Endodermal cell (in vitro differentiated cells): ENCODE measurements at regions not wholly inside any gene's neighbourhood (a gene's known extent, or its start where the extent isn't known, plus 50 kb on each side); places are given as distances from the start of the nearest gene placed in this dataset.

Experiments used
- DNase-seq: peaks from one replicate; pipeline ENCODE4 v3.0.0-alpha.2; 2017
- H3K27ac ChIP-seq: 2 replicates; pipeline ENCODE4 v1.5.1; 2013; ENCODE audit warnings: mild to moderate bottlenecking, low read depth, low read length, moderate library complexity
- H3K27me3 ChIP-seq: 2 replicates; pipeline ENCODE4 v1.6.1; 2013; ENCODE audit warnings: mild to moderate bottlenecking, low read length, moderate library complexity; ENCODE audit not compliant: insufficient read depth, control insufficient read depth, poor library complexity, severe bottlenecking
- H3K36me3 ChIP-seq: 2 replicates; pipeline ENCODE4 v1.7.0; 2013; ENCODE audit warnings: mild to moderate bottlenecking, low read length, moderate library complexity; ENCODE audit not compliant: control insufficient read depth, insufficient read depth
- H3K4me1 ChIP-seq: one replicate; pipeline ENCODE4 v1.7.0; 2013; ENCODE audit warnings: low read length; ENCODE audit not compliant: control insufficient read depth, insufficient read depth
- H3K4me3 ChIP-seq: 2 replicates; pipeline ENCODE4 v1.5.1; 2013; ENCODE audit warnings: mild to moderate bottlenecking, low read length, moderate library complexity
- H3K9ac ChIP-seq: 2 replicates; pipeline ENCODE4 v1.6.1; 2013; ENCODE audit warnings: mild to moderate bottlenecking, low read length, moderate library complexity; ENCODE audit not compliant: poor library complexity, severe bottlenecking; ENCODE audit errors: extremely low read depth
- H3K9me3 ChIP-seq: 2 replicates; pipeline ENCODE4 v1.6.1; 2013; ENCODE audit warnings: mild to moderate bottlenecking, low read length, moderate library complexity; ENCODE audit not compliant: control insufficient read depth
- H3K27ac Mint-ChIP-seq: 2 replicates; pipeline ENCODE4 v1.8.0; 2020; ENCODE audit warnings: mixed read lengths
- H3K27me3 Mint-ChIP-seq: 2 replicates; pipeline ENCODE4 v1.8.0; 2021; ENCODE audit warnings: mild to moderate bottlenecking, mixed read lengths; ENCODE audit not compliant: insufficient read depth
- H3K36me3 Mint-ChIP-seq: 2 replicates; pipeline ENCODE4 v1.8.0; 2020; ENCODE audit warnings: low read depth, mixed read lengths
- H3K4me1 Mint-ChIP-seq: 2 replicates; pipeline ENCODE4 v1.8.0; 2020; ENCODE audit warnings: mixed read lengths
- H3K4me3 Mint-ChIP-seq: 2 replicates; pipeline ENCODE4 v1.8.0; 2020; ENCODE audit warnings: mild to moderate bottlenecking, moderate library complexity, mixed read lengths
- H3K9me3 Mint-ChIP-seq: 2 replicates; pipeline ENCODE4 v1.8.0; 2020; ENCODE audit warnings: mild to moderate bottlenecking, mixed read lengths
- CTCF ChIP-seq: fragments of 200-600 bp; sonication (generic); conservative IDR thresholded peaks from 2 replicates; pipeline ENCODE4 v1.5.0; 2021; ENCODE audit warnings: antibody characterized with exemption, mild to moderate bottlenecking
- WGBS, 2 experiments: methylation state at CpG; one replicate each; pipeline versions ENCODE4 v1.1.5 to v1.1.7; 2013; ENCODE audit warnings: missing lambda C conversion rate in 2 of 2, mixed read lengths in 1 of 2; ENCODE audit not compliant: insufficient coverage in 1 of 2, insufficient read length in 1 of 2; 5-methylcytosine and 5-hydroxymethylcytosine counted together

- H3K4me3 Mint-ChIP-seq: no peak overlapping the region
- peaks cover 10% of the 10 kb centered on the region for H3K9me3 Mint-ChIP-seq
- Histone ChIP-seq H3K4me3 (no peak overlapping the region), H3K27me3 (peaks cover 72% of the 10 kb centered on the region), H3K9me3 (peaks cover 48% of the 10 kb centered on the region), H3K4me1 (peaks cover 11% of the 10 kb centered on the region), H3K9ac (no peak overlapping the region), H3K27ac (no peak overlapping the region), H3K36me3 (no peaks in the 10 kb centered on the region)
- TF ChIP-seq CTCF: no peak
- no peak overlapping the region for H3K27ac Mint-ChIP-seq
- no peaks in the 10 kb centered on the region for H3K36me3 Mint-ChIP-seq
- H3K4me1 Mint-ChIP-seq: peaks cover 24% of the 10 kb centered on the region
- H3K27me3 Mint-ChIP-seq: peaks cover 82% of the 10 kb centered on the region
- DNase-seq: no peak
- whole genome bisulfite sequencing, 2 experiments: 63 to 64% methylated on average over 6 of the region's 6 CpGs
Observed at GRCh38 chr13:46486270-46486669, 66.7 kb upstream of the LRCH1 start.

- Histone ChIP-seq H3K27me3 (peaks cover 69% of the 10 kb centered on the region), H3K9ac (no peak overlapping the region), H3K9me3 (peaks cover 48% of the 10 kb centered on the region), H3K4me3 (no peak overlapping the region), H3K27ac (no peak overlapping the region), H3K36me3 (no peaks in the 10 kb centered on the region), H3K4me1 (peaks cover 4% of the 10 kb centered on the region)
- Mint-ChIP-seq H3K4me1 (peaks cover 10% of the 10 kb centered on the region), H3K4me3 (no peak overlapping the region), H3K27me3 (peaks cover 85% of the 10 kb centered on the region), H3K36me3 (no peaks in the 10 kb centered on the region), H3K27ac (no peak overlapping the region), H3K9me3 (peaks cover 10% of the 10 kb centered on the region)
- 71 to 86% methylated on average over 1 to 3 of the region's 3 CpGs for WGBS, 2 experiments
- DNase-seq: no peak
- TF ChIP-seq CTCF: no peak
Observed at GRCh38 chr13:46484561-46484960, 68.4 kb upstream of the LRCH1 start.

DNA sequence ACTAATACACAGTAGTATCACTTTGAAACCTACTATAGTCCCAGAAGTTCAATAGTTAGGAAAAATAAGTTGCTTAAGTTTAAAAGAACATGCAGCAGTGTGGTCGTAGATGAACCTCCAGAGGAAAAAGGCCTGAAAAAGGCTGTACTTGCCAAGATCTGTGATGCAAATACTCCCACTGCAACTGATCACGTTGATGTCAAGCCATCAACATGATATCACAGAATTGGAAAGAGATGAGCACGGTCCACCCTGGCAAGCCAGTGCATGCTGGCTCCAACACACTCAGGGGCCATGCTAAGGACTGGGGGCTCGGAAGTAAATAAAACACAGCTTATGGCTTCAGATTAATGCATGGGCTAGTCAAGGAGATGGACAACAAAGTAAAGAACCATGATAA lies 71.8 kb upstream of the LRCH1 start:
- TF ChIP-seq CTCF: no peak
- WGBS, 2 experiments: 67 to 72% methylated on average over 3 to 4 of the region's 4 CpGs
- H3K4me3 Mint-ChIP-seq: no peak overlapping the region

More for the DNA sequence above, 71.8 kb upstream of the LRCH1 start:
- H3K27ac ChIP-seq: no peak overlapping the region
- peaks cover 1% of the 10 kb centered on the region for H3K9me3 Mint-ChIP-seq
- no peak overlapping the region for H3K4me3 ChIP-seq
- no peak for DNase-seq
- H3K36me3 ChIP-seq: no peaks in the 10 kb centered on the region
- H3K9ac ChIP-seq: no peak overlapping the region
- peaks cover 40% of the 10 kb centered on the region for H3K9me3 ChIP-seq
- H3K27ac Mint-ChIP-seq: no peak overlapping the region
- H3K27me3 ChIP-seq: peaks cover 41% of the 10 kb centered on the region
- H3K27me3 Mint-ChIP-seq: peaks cover 61% of the 10 kb centered on the region
- no peaks in the 10 kb centered on the region for H3K4me1 Mint-ChIP-seq
- no peaks in the 10 kb centered on the region for H3K36me3 Mint-ChIP-seq
- H3K4me1 ChIP-seq: no peaks in the 10 kb centered on the region
